GM23338 (cell line): ENCODE measurements at regions not wholly inside any gene's neighbourhood (a gene's known extent, or its start where the extent isn't known, plus 50 kb on each side); places are given as distances from the start of the nearest gene placed in this dataset.

Experiments used
- ATAC-seq: fragments of 200-7000 bp; cut with Tn5 transposase; 3 replicates; pipeline ENCODE4 v1.9.1; 2020
- DNase-seq: peaks from one replicate; pipeline ENCODE4 v3.0.0-alpha.2; 2015; ENCODE audit warnings: low spot score
- H2AFZ ChIP-seq: fragments of 200-600 bp; sonication (generic); 2 replicates; pipeline ENCODE4 v1.8.0; 2016; ENCODE audit warnings: antibody characterized with exemption, mild to moderate bottlenecking, moderate library complexity
- H3F3A ChIP-seq: fragments of 200-600 bp; sonication (generic); replicated peaks from 2 replicates; pipeline ENCODE4 v1.8.0; 2017; ENCODE audit warnings: antibody characterized with exemption, mixed run types, low read depth
- H3K27ac ChIP-seq: fragments of 200-600 bp; sonication (generic); 2 replicates; pipeline ENCODE4 v1.6.1; 2016; ENCODE audit warnings: low read depth
- H3K27me3 ChIP-seq: fragments of 200-600 bp; sonication (generic); 2 replicates; pipeline ENCODE4 v1.8.0; 2016; ENCODE audit warnings: mild to moderate bottlenecking, mixed run types, moderate library complexity; ENCODE audit not compliant: insufficient read depth
- H3K36me3 ChIP-seq: fragments of 200-600 bp; sonication (generic); 2 replicates; pipeline ENCODE4 v1.8.0; 2016; ENCODE audit warnings: mild to moderate bottlenecking; ENCODE audit not compliant: insufficient read depth
- H3K4me1 ChIP-seq: fragments of 200-600 bp; sonication (generic); 2 replicates; pipeline ENCODE4 v1.8.0; 2016; ENCODE audit warnings: mild to moderate bottlenecking, moderate library complexity; ENCODE audit not compliant: insufficient read depth
- H3K4me2 ChIP-seq: fragments of 200-600 bp; sonication (generic); 2 replicates; pipeline ENCODE4 v1.7.1; 2017; ENCODE audit warnings: mixed run types
- H3K4me3 ChIP-seq: fragments of 200-600 bp; sonication (generic); 2 replicates; pipeline ENCODE4 v1.6.1; 2016; ENCODE audit warnings: mixed run types
- H3K79me2 ChIP-seq: fragments of 200-600 bp; sonication (generic); replicated peaks from 2 replicates; pipeline ENCODE4 v1.8.0; 2017; ENCODE audit warnings: mild to moderate bottlenecking; ENCODE audit not compliant: insufficient read depth
- H3K9me2 ChIP-seq: fragments of 200-600 bp; sonication (generic); 2 replicates; pipeline ENCODE4 v1.8.0; 2017; ENCODE audit not compliant: insufficient read depth
- H4K20me1 ChIP-seq: fragments of 200-600 bp; sonication (generic); replicated peaks from 2 replicates; pipeline ENCODE4 v1.8.0; 2017; ENCODE audit warnings: mild to moderate bottlenecking; ENCODE audit not compliant: insufficient read depth
- H3K27ac Mint-ChIP-seq: 2 replicates; pipeline ENCODE4 v1.8.0; 2020; ENCODE audit warnings: inconsistent platforms, mild to moderate bottlenecking, moderate library complexity, mixed read lengths
- H3K27me3 Mint-ChIP-seq: 3 replicates; pipeline ENCODE4 v1.8.0; 2022; ENCODE audit warnings: low read depth, mild to moderate bottlenecking, moderate library complexity, mixed read lengths, inconsistent platforms; ENCODE audit not compliant: insufficient read depth, poor library complexity
- H3K36me3 Mint-ChIP-seq: 3 replicates; pipeline ENCODE4 v1.8.0; 2021; ENCODE audit warnings: low read depth, mild to moderate bottlenecking, inconsistent platforms, moderate library complexity, mixed read lengths
- H3K4me1 Mint-ChIP-seq: 3 replicates; pipeline ENCODE4 v1.8.0; 2020; ENCODE audit warnings: mild to moderate bottlenecking, inconsistent platforms, mixed read lengths
- H3K4me3 Mint-ChIP-seq: 3 replicates; pipeline ENCODE4 v1.8.0; 2021; ENCODE audit warnings: moderate library complexity, mild to moderate bottlenecking, inconsistent platforms, mixed read lengths
- H3K9me3 Mint-ChIP-seq: 3 replicates; pipeline ENCODE4 v1.8.0; 2020; ENCODE audit warnings: moderate library complexity, mild to moderate bottlenecking, inconsistent platforms, mixed read lengths
- CREB1 ChIP-seq: fragments of 250-450 bp; sonication (Bioruptor Pico); IDR thresholded peaks from 2 replicates; pipeline ENCODE4 v1.5.0; 2020; ENCODE audit warnings: low read depth, mild to moderate bottlenecking, moderate library complexity
- ETS1 ChIP-seq: IDR thresholded peaks from 2 replicates; pipeline ENCODE4 v1.6.1; 2016; ENCODE audit warnings: antibody characterized with exemption
- EZH2 ChIP-seq: fragments of 200-600 bp; sonication (generic); IDR thresholded peaks from one replicate; pipeline ENCODE4 v1.8.0; 2017; ENCODE audit warnings: antibody characterized with exemption, mild to moderate bottlenecking, low read depth; ENCODE audit not compliant: unreplicated experiment
- EZH2phosphoT487 ChIP-seq: fragments of 200-600 bp; sonication (generic); IDR thresholded peaks from one replicate; pipeline ENCODE4 v1.8.1; 2018; ENCODE audit warnings: antibody characterized with exemption; ENCODE audit not compliant: unreplicated experiment
- JUNB ChIP-seq: IDR thresholded peaks from one replicate; pipeline ENCODE4 v1.6.1; 2016; ENCODE audit warnings: antibody characterized with exemption; ENCODE audit not compliant: unreplicated experiment
- NANOG ChIP-seq: IDR thresholded peaks from 2 replicates; pipeline ENCODE4 v1.6.1; 2016; ENCODE audit warnings: antibody characterized with exemption, borderline replicate concordance
- REST ChIP-seq: IDR thresholded peaks from one replicate; pipeline ENCODE4 v1.6.1; 2018; ENCODE audit warnings: antibody characterized with exemption; ENCODE audit not compliant: unreplicated experiment
- STAT1 ChIP-seq: IDR thresholded peaks from one replicate; pipeline ENCODE4 v1.6.1; 2016; ENCODE audit warnings: antibody characterized with exemption; ENCODE audit not compliant: unreplicated experiment
- ZNF114 ChIP-seq: fragments of 250-450 bp; sonication (Bioruptor Pico); IDR thresholded peaks from 2 replicates; pipeline ENCODE4 v1.5.0; 2020; ENCODE audit warnings: mild to moderate bottlenecking, moderate library complexity
- ZNF331 ChIP-seq: fragments of 250-450 bp; sonication (Bioruptor Pico); IDR thresholded peaks from 2 replicates; pipeline ENCODE4 v1.5.0; 2020; ENCODE audit warnings: low read depth, mild to moderate bottlenecking, moderate library complexity
- ZNF462 ChIP-seq: fragments of 250-450 bp; sonication (Bioruptor Pico); IDR thresholded peaks from 2 replicates; pipeline ENCODE4 v1.5.0; 2020; ENCODE audit warnings: mild to moderate bottlenecking, moderate library complexity

- no peak overlapping the region for H2AFZ ChIP-seq
Measured at GRCh38 chr11:95378111-95378510, 147.1 kb upstream of the SESN3 start.

More at GRCh38 chr11:95378111-95378510, 147.1 kb upstream of the SESN3 start:
- Mint-ChIP-seq H3K4me3 (no peak overlapping the region), H3K27me3 (no peaks in the 10 kb centered on the region), H3K4me1 (peaks cover 34% of the 10 kb centered on the region), H3K27ac (no peak overlapping the region), H3K36me3 (no peaks in the 10 kb centered on the region), H3K9me3 (no peaks in the 10 kb centered on the region)
- H4K20me1 ChIP-seq: no peaks in the 10 kb centered on the region
- no peak overlapping the region for H3K4me3 ChIP-seq
- H3K36me3 ChIP-seq: no peaks in the 10 kb centered on the region
- no peak overlapping the region for H3K4me2 ChIP-seq
- H3K27me3 ChIP-seq: no peaks in the 10 kb centered on the region
- no peak for TF ChIP-seq ETS1
- TF ChIP-seq ZNF114 (CRISPR knock-in tag): no peak
- TF ChIP-seq ZNF331 (CRISPR knock-in tag): no peak
- TF ChIP-seq NANOG: no peak
- no peak for TF ChIP-seq EZH2
- TF ChIP-seq STAT1: no peak
- no peak for TF ChIP-seq REST
- no peak for TF ChIP-seq EZH2phosphoT487
- no peak for TF ChIP-seq ZNF462
- no peak for TF ChIP-seq JUNB
- TF ChIP-seq CREB1 (CRISPR knock-in tag): no peak
- ATAC-seq (peak; percentile 20; the same call in 2 of the 3 replicates), DNase-seq (no peak)
- H3K27ac ChIP-seq: no peak overlapping the region
- H3K4me1 ChIP-seq: peaks cover 27% of the 10 kb centered on the region
- no peaks in the 10 kb centered on the region for H3K79me2 ChIP-seq
- no peaks in the 10 kb centered on the region for H3F3A ChIP-seq
- 0 out of 2 replicates have a peak, but pooled peaks cover 4% of the 10 kb centered on the region for H3K9me2 ChIP-seq
